Osteoblast (primary cell): ENCODE measurements at regions not wholly inside any gene's neighbourhood (a gene's known extent, or its start where the extent isn't known, plus 50 kb on each side); places are given as distances from the start of the nearest gene placed in this dataset.
A peak's percentile ranks its signal among the peaks of the same experiment; 100 is the strongest.

Experiments
- DNase-seq: peaks from one replicate; pipeline ENCODE4 v3.0.0; 2011; ENCODE audit warnings: low spot score, mixed read lengths; ENCODE audit not compliant: insufficient read length; ENCODE audit errors: missing footprints
- H2AFZ ChIP-seq: 2 replicates; pipeline ENCODE4 v1.6.0; 2011; ENCODE audit warnings: mild to moderate bottlenecking, low read length
- H3K27ac ChIP-seq: 2 replicates; pipeline ENCODE4 v1.5.1; 2011; ENCODE audit warnings: mild to moderate bottlenecking, low read depth, low read length, moderate library complexity
- H3K27me3 ChIP-seq: 2 replicates; pipeline ENCODE4 v1.6.0; 2012; ENCODE audit warnings: mild to moderate bottlenecking, control low read depth, inconsistent platforms, low read length, moderate library complexity; ENCODE audit not compliant: insufficient read depth
- H3K36me3 ChIP-seq: 2 replicates; pipeline ENCODE4 v1.5.1; 2011; ENCODE audit warnings: mild to moderate bottlenecking, low read length, control low read depth, moderate library complexity; ENCODE audit not compliant: insufficient read depth
- H3K4me1 ChIP-seq: 2 replicates; pipeline ENCODE4 v1.5.1; 2011; ENCODE audit warnings: mild to moderate bottlenecking, low read length, control low read depth, moderate library complexity; ENCODE audit not compliant: insufficient read depth
- H3K4me2 ChIP-seq: 2 replicates; pipeline ENCODE4 v1.6.0; 2011; ENCODE audit warnings: mild to moderate bottlenecking, low read length; ENCODE audit not compliant: insufficient read depth
- H3K4me3 ChIP-seq: fragments of 200-600 bp; sonication (generic); 3 replicates; pipeline ENCODE4 v1.5.1; 2012; ENCODE audit warnings: mild to moderate bottlenecking, low read length, inconsistent platforms; ENCODE audit not compliant: insufficient read depth
- H3K79me2 ChIP-seq: 2 replicates; pipeline ENCODE4 v1.6.0; 2012; ENCODE audit warnings: mild to moderate bottlenecking, low read length, control low read depth, inconsistent platforms; ENCODE audit not compliant: insufficient read depth
- H3K9me3 ChIP-seq: 2 replicates; pipeline ENCODE4 v1.5.1; 2011; ENCODE audit warnings: low read depth, low read length, control low read depth
- H4K20me1 ChIP-seq: 2 replicates; pipeline ENCODE4 v1.6.0; 2012; ENCODE audit warnings: mild to moderate bottlenecking, low read length, control low read depth; ENCODE audit not compliant: insufficient read depth
- TF ChIP-seq, protein P1 (sequence below): IDR thresholded peaks from 2 replicates; pipeline ENCODE4 v1.5.1; 2011; ENCODE audit warnings: mild to moderate bottlenecking, low read depth, low read length, moderate library complexity; ENCODE audit errors: extremely low read depth

DNA sequence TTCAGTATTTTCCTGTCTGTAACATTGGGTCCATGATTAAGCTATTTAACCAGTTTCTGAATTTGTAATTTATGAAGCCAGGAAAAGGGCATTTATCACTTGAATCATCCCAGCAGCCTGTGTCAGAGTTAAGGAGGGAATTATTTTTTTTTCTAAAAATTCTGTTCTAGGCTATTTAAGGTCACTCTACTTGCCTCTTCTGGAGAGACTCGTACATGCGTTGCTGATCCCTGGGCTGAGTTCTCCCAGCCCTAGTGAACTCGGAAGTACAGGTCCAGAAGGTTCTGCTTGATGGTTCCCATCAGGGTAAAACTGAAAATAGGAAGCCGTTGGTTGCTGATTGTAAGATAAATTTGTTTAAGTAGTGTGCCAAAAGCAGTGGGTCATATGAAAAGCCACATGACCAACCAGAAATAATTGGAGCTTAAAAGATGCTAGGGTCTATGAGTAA lies 90.7 kb downstream of the GPR88 start:
- Histone ChIP-seq H3K4me3 (no peak overlapping the region), H2AFZ (no peak overlapping the region), H3K36me3 (no peaks in the 10 kb centered on the region), H3K4me1 (peaks cover 80% of the 10 kb centered on the region), H3K27ac (peak overlapping the region; percentile 99), H3K9me3 (no peaks in the 10 kb centered on the region), H3K27me3 (no peaks in the 10 kb centered on the region), H4K20me1 (no peaks in the 10 kb centered on the region), H3K4me2 (peak overlapping the region; percentile 29), H3K79me2 (no peaks in the 10 kb centered on the region)
- DNase-seq, result peak; percentile 13
- TF ChIP-seq, protein P1, sequence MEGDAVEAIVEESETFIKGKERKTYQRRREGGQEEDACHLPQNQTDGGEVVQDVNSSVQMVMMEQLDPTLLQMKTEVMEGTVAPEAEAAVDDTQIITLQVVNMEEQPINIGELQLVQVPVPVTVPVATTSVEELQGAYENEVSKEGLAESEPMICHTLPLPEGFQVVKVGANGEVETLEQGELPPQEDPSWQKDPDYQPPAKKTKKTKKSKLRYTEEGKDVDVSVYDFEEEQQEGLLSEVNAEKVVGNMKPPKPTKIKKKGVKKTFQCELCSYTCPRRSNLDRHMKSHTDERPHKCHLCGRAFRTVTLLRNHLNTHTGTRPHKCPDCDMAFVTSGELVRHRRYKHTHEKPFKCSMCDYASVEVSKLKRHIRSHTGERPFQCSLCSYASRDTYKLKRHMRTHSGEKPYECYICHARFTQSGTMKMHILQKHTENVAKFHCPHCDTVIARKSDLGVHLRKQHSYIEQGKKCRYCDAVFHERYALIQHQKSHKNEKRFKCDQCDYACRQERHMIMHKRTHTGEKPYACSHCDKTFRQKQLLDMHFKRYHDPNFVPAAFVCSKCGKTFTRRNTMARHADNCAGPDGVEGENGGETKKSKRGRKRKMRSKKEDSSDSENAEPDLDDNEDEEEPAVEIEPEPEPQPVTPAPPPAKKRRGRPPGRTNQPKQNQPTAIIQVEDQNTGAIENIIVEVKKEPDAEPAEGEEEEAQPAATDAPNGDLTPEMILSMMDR, result no peak

DNA sequence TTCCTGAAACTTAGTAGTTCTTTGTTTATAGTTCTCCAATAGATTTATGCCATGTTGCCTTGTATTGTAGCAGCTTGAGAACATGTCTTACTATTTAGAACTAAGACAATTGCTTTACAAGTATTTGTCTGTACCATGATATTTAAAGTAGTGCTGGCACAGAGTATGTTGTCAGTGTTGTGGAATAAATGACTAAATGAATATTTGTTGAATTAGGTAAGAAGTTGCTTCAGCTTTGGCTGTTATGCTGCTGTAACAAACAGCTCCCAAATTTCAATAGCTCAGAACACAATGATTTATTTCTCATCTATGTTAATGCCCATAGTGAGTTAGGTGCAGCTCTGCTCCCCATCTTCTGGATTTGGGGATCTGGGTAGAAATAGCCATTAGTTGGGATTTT lies 90.2 kb upstream of the VCAM1 start:
- H3K27ac ChIP-seq, result peak overlapping the region; percentile 99
- TF ChIP-seq, protein P1, result no peak
- peaks cover 73% of the 10 kb centered on the region for H3K4me1 ChIP-seq

DNA sequence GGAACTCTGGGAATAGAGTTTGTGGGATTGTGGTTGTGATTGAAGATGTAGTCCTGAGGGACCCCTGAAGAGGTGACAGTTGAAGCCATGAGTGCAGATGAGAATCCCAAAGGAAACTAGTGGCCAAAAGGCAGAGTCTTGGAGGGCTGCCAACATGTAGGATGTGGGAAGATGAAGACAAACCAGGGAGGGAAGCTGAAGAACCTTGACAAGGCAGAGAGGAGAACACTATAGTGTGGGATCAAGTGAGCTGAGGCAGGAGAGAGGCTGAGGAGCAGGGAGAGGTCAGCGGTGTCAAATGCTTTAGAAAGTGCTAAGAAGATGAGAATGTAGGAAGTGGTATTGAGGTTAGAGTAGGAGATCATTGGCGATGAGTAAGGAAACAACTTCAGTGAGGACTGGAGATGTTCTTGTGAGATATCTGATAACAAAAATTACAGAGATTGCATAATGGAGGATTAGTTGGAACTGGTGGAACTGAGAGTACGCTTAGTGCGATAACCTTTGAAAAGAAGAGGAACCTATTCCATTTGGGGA lies 88.5 kb upstream of the VCAM1 start:
- TF ChIP-seq, protein P1, result no peak
- no peaks in the 10 kb centered on the region for H3K36me3 ChIP-seq
- peak; percentile 88 for DNase-seq
- H3K27me3 ChIP-seq, result no peaks in the 10 kb centered on the region
- H3K4me2 ChIP-seq, result peak overlapping the region; percentile 47
- no peaks in the 10 kb centered on the region for H3K9me3 ChIP-seq
- H3K27ac ChIP-seq, result peak overlapping the region; percentile 99
- H3K79me2 ChIP-seq, result no peaks in the 10 kb centered on the region
- no peak overlapping the region for H3K4me3 ChIP-seq
- H3K4me1 ChIP-seq, result peaks cover 57% of the 10 kb centered on the region
- H4K20me1 ChIP-seq, result no peaks in the 10 kb centered on the region
- H2AFZ ChIP-seq, result no peak overlapping the region

More for the DNA sequence above, 90.2 kb upstream of the VCAM1 start:
- DNase-seq, result no peak
- H3K79me2 ChIP-seq, result no peaks in the 10 kb centered on the region
- no peak overlapping the region for H3K4me3 ChIP-seq
- H3K36me3 ChIP-seq, result no peaks in the 10 kb centered on the region
- H4K20me1 ChIP-seq, result no peaks in the 10 kb centered on the region
- no peaks in the 10 kb centered on the region for H3K27me3 ChIP-seq
- H3K4me2 ChIP-seq, result peak overlapping the region; percentile 29
- no peak overlapping the region for H2AFZ ChIP-seq
- H3K9me3 ChIP-seq, result no peaks in the 10 kb centered on the region

DNA sequence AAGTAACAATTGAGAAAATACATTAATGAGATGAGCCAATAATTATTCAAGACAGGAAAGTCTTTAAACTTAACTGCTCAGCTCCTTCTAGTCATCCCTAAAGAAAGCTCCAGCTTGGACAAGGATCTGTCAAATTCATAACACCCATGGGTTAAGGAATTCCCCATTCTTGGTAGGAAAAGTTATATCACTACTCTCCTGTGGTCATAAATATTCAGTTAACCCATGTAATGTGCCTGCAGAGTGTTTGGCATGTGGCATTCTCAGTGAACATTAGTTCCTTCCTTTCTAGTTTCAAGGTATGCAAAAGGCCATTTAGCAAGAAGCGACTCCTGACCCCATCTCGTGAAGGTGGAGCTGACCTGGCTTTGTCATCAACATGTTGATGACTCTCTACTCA lies 76.7 kb upstream of the VCAM1 start:
- Histone ChIP-seq H3K4me1 (peaks cover 16% of the 10 kb centered on the region), H2AFZ (no peak overlapping the region), H4K20me1 (no peaks in the 10 kb centered on the region), H3K4me3 (no peak overlapping the region), H3K9me3 (no peaks in the 10 kb centered on the region), H3K36me3 (no peaks in the 10 kb centered on the region), H3K27ac (peak overlapping the region; percentile 70), H3K79me2 (no peaks in the 10 kb centered on the region), H3K27me3 (no peaks in the 10 kb centered on the region), H3K4me2 (peak overlapping the region; percentile 39)
- TF ChIP-seq, protein P1, result no peak
- peak; percentile 64 for DNase-seq
